Stimulated activated CD4-positive, alpha-beta T cell treated with anti-CD3 and anti-CD28 coated beads, Interleukin-1b, Interleukin-23, amount 100 ng/mL, for 4 hours (primary cell): ENCODE measurements at regions not wholly inside any gene's neighbourhood (a gene's known extent, or its start where the extent isn't known, plus 50 kb on each side); places are given as distances from the start of the nearest gene placed in this dataset.

Experiments
- DNase-seq, 2 donors: peaks; one replicate each; pipeline ENCODE4 v3.0.0-alpha.2; 2020; ENCODE audit warnings: low read depth in 2 of 2

GRCh38 chr4:1463088-1463926 lies 57.1 kb upstream of the NKX1-1 start:
- DNase-seq, result no peak

- DNase-seq, result no peak
Measured at GRCh38 chr4:1462768-1463075, 56.5 kb upstream of the NKX1-1 start.

GRCh38 chr4:1462009-1462767 lies 55.9 kb upstream of the NKX1-1 start:
- DNase-seq, result no peak

- DNase-seq, result no peak
Measured at GRCh38 chr4:1460967-1461868, 55.0 kb upstream of the NKX1-1 start.

GRCh38 chr4:1459722-1460511 lies 53.7 kb upstream of the NKX1-1 start:
- DNase-seq, result no peak

DNA sequence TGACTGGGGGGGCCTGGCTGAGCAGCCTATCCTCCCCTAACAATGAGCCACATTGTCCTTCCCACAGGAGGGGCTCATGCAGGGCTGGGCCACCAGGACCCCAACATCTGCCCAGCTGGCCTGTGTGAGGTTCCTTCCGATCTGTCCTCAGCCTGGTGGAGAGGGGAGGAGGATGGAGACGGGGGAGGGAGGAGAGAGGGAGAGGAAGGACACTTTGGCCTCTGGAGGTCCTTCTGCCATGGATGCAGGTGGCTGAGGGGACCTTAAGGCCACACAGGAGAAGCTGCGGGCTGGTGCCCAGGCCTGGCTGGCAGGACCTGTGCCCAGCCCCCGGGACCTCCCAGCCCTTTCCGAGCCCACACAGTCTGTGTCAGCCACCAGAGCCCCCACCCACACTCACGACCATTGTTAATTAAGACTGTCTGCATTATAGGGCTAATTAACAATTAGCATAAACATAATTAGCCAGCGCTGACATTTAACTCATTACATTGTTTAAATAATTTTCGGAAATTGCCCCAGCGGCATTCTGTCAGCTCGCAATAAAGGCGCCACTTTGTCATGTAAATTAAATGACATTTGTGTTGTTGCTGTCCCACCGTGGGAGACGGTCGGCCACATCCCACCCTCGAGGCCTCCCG lies 53.0 kb upstream of the NKX1-1 start:
- no peak for DNase-seq

DNA sequence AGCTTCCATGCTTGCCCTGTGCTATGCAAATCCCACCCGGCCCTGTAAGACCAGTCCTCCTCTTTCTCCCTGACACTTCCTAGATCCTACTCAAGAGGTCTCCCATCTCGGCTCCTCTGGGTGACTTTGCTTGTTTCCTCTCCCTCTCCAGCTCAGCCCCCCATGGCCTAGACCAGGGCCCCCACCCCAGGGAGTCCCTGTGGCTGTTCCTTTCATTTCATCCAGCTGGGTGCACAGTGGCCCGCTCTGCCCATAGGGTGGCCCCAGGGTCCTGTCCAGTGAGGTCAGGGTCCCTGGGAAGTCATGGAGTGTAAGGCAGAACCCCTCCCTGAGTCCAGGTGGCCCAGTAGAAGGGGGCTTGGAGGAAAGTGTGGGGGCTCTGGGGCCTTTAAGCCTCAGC lies 52.3 kb upstream of the NKX1-1 start:
- no peak for DNase-seq
